NCI-H2227 treated with DMSO at 0.1 percent for 48 hours (cell line): ENCODE measurements at regions not wholly inside any gene's neighbourhood (a gene's known extent, or its start where the extent isn't known, plus 50 kb on each side); places are given as distances from the start of the nearest gene placed in this dataset.
"Not testable (repeated sequence)": the region's sequence is repeated elsewhere in the genome, so short reads cannot be mapped to it uniquely, and the experiment has no call there.

Experiments used
- DNase-seq: peaks from one replicate; lab custom pipeline; 2025; lab: John Stamatoyannopoulos, UW

DNA sequence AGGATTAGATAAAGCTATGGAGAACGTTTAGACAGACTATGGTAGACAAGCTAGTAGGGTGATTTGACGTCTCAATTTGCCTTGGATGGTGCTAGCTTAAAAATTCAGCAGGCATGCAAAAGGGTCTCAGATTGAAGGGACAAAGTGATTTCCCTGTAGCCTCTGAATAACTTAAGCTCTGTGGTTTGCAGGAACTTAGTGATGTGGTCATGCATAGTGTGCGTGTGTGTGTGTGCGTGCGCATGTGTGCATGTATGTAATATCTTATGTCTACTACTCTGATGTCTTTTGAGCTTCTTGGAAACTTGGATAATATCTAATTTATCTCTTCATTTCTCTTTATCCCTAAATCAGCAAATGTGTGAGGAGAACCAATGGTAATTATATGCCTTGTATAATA lies 183.6 kb upstream of the TNC start:
- no peak for DNase-seq

DNA sequence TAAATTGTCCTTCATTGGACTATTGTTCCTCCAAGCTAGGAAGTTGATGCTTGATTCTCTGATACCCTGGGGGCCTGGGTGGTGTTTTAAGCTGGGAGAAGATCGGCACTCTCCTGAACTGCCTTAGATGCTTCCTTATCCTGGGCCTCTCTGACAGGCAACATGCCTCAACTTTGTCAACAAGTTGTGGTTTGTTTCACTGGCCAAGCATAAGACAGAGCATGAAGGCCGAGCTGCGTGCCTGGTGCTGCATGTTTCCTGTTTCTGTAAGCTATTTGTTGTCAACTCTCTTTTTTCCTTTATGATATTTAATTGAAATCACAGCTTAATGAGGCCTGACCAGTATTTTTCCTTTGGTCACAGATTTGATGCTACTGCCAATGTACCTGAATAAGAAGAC lies 187.6 kb upstream of the TNC start:
- DNase-seq: no peak

GRCh38 chr9:115306865-115307264 lies 188.9 kb upstream of the TNC start:
- no peak for DNase-seq

DNA sequence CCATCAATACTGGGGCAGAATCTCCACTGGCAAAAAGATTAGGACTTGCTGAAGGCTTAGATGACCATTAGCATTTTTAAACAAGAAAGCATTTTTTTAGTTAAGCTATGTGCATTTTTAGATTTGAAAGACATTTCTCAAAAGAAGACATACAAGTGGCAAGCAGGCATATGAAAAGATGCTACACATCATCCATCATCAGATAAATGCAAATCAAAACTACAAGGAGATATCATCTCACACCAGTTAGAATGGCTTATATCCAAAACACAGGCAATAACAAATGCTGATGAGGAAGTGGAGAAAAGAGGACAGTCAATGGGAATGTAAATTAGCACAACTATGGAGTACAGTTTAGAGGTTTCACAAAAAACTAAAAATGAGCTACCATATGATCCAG lies 195.6 kb upstream of the TNC start:
- DNase-seq: no peak

DNA sequence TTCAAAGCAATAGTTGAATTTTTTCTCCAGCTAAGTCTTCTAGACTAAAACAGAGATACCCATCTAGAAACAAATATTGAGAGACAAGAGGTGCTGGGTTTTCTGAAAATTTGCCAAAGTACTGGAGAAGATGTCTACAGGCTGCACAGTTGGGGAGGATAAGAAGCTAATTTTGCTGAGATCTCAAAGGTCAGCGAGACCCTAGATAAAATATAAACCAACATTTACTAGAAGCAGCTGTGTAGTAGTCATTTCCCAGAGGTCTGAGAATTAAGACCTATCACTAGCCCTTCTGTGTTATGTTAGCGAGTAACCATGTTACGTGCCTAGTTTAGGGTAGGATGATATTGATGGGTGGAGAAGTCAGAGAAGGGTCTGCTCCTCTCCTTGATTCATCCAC lies 208.5 kb upstream of the TNC start:
- no peak for DNase-seq

DNA sequence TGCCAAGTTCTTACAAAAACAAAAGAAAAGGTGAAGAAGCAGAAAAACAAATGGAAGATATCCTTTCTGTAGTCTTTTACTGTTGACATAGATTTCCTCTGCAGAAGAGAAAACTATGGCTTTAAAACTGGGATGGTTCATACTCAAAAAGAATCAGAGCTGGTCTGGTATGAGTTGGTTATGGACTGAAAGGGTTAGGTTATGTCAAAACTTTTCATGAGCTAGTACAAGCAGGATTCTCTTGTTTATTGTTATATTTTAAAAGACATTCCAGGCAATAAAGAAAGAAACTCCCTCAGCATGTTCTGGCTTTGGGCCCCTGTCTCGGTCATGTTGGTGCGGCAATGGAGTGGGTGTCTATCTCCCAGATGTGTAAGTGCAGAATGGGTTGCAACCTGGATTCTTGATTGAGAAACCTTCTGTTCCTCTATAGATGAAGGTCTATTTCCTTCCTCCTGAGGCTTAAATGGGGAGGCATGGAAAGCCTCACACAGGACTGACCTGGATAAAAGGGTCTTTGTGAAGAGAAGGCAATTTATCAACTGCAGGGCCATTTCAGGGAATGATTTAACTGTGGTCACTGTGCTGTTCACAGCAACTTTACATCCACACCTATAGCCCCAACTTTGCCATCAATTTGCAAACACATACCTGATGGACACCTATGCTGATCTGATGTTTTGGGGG lies 209.6 kb upstream of the TNC start:
- DNase-seq: no peak

GRCh38 chr9:115328228-115328627 lies 210.3 kb upstream of the TNC start:
- DNase-seq: no peak

GRCh38 chr9:115328677-115329076 lies 210.7 kb upstream of the TNC start:
- DNase-seq: no peak

DNA sequence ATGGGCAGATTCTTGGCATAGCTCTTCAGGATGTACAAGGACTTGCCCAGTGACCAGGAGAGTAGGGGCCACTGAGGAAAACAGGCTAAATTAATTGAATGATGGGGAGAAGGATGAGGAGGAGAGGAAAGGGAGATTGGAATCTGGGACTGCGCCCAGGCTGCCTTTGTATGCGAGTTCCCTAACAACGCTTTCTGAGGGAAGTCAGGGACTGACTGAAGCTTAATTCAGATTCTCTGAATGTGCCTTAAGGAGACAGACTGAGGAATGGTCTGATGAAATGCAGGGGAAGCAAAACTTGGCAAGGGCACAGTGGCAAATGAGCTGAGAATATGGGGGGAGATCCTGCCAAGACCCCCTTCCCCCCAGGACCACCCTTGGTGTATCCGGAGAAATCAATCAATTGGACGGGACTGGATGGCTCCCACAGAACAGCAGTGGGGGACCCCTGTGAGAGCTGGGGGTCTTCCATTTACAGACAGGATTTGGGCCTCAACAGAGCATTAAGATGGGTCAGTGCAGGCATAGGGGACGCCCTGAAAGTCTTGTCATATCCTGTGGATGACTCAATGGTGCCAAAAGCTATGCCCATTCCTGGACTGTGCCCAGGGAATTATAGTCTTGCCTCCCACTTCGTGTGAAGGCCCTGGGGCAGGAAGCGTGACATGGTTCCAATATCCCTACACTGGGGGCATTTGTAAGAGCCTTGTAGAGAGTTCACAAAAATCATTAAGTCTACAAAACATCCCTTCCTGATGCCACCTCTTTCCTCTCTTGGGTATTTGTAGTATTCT lies 215.5 kb upstream of the TNC start:
- no peak for DNase-seq

- no peak for DNase-seq
These were observed 217.5 kb upstream of the TNC start for GRCh38 chr9:115335439-115335838.

- DNase-seq: no peak
These were observed 222.4 kb upstream of the TNC start for GRCh38 chr9:115340314-115340713.

GRCh38 chr9:115341426-115341825 lies 223.5 kb upstream of the TNC start:
- DNase-seq: no peak

GRCh38 chr9:115347776-115348175 lies 229.8 kb upstream of the TNC start:
- not testable (repeated sequence) for DNase-seq

DNA sequence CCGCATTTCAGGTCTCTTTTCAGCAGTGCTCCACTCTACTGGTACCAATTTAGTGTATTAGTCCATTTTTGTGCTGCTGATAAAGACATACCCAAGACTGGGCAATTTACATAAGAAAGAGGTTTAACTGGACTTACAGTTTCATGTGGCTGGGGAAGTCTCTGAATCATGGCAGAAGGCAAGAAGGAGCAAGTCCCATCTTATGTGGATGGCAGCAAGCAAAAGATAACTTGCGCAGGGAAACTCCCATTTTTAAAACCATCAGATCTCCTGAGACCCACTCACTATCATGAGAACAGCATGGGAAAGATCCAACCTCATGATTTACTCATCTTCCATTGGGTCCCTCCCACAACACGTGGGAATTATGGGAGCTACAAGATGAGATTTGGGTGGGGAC lies 231.0 kb upstream of the TNC start:
- not testable (repeated sequence) for DNase-seq

GRCh38 chr9:115349542-115349941 lies 231.6 kb upstream of the TNC start:
- DNase-seq: no peak

- DNase-seq: no peak
These were observed 232.6 kb upstream of the TNC start for GRCh38 chr9:115350548-115350947.

DNA sequence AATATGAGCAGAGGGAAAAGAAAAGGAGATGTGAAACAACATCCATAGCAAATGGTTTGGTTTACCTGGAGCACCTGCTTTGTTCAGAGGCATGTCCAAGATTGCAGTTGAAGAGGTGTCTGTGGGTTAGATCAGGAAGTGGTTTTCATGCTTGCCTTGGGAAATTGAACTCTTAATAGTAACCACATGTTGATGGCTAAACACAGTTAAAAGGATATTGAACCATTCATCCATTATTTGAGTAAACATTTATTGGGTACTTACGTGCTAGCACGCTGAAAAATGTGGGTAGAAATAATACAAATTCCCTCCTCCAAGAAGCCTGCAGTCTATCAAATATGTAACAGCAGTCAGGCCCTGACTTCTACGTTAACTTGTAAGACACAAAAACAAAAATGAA lies 235.7 kb upstream of the TNC start:
- DNase-seq: no peak

- no peak for DNase-seq
These were observed 239.9 kb upstream of the TNC start for GRCh38 chr9:115357821-115358220.

DNA sequence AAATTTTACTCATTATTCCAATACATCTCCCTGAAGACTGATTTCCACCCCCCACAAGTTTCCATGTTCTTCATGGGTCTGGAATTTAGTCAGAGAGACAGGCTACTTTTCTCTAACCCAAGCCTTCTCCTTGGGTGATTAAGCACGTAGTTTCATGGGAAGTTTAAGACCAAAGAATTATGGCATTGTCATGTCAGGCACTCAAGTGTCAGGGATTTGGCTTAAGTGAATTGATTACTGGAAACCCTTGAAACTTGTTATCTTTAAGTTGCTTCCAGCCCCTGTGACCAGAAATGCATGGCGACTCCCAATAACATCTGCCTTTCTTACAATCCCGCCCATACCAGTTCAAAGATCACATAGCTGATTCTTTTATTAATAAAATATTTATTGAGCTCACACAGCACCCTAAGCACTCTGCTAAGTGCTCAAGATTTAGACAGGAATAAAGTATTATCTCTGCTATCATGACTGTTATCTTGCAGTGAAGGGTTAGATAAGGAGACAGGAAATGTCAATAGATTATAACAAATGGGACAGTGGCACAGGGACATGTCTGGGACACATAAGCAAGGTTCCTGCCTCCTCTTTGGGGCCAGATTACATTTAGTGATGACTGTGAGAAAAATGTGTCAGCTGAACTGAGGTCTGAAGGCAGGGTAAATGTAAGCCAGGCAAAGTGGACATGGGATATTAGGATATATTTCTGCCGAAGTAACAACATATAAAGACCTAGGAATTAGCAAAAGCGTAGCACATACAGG lies 241.2 kb upstream of the TNC start:
- no peak for DNase-seq

DNA sequence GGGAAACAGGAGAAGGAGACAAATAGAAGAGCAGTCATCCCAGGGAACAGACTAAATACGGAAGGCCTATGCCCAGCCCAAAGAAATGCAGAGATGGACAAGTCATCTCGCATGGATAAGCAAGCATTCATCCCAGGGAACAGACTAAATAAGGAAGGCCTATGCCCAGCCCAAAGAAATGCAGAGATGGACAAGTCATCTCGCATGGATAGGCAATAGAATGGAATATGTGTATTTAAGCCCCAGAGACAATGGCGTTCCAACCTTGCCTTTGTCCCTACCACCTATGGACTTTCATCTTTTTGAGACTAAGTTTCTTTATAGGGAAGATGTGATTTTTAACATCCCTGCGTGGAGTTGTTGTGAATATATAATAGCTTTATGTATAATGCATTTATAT lies 242.2 kb upstream of the TNC start:
- no peak for DNase-seq

GRCh38 chr9:115362101-115362500 lies 244.1 kb upstream of the TNC start:
- no peak for DNase-seq

DNA sequence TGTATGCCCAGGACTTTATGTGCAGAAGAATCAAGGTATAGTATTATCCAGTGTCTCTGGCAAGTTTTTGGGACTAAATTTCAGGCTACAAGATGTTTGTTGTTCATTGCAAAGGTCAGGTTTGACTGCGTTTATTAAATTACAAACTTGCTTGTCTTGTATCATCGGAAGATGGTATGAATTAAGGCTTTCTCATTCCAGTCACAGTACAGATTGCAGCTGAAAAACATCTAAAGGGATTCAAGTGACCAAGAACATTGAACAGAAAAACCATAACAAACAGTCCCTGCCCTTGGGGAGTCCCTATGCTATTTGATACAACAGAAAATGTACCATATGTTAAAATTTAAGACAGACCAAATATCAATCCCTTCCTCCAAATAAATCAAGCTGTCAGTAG lies 244.7 kb upstream of the TNC start:
- no peak for DNase-seq

DNA sequence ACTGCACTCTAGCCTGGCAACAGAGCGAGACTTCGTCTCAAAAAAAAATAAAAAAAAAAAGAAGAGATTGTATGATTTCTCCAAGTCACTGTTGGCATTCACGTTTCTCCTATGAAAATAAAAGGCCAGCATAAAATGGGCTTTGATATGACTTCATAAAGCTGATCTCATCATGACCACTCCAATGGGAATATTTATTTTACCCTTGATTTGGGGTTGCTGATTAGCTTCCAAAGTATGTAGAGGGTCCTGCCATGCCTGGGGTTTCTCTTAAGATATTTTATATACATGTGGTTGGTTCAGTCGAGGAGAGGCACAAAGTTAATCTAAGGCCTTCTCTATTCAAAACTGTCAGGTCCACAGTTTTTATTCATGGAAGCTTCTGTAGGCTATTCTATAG lies 247.0 kb upstream of the TNC start:
- no peak for DNase-seq
